GM18499 (cell line): ENCODE measurements at regions not wholly inside any gene's neighbourhood (a gene's known extent, or its start where the extent isn't known, plus 50 kb on each side); places are given as distances from the start of the nearest gene placed in this dataset.

Experiments
- ATAC-seq: cut with Tn5 transposase; IDR thresholded peaks from one replicate; pipeline ENCODE4 v1.9.1; 2021; ENCODE audit warnings: moderate number of reproducible peaks; ENCODE audit not compliant: insufficient read depth, unreplicated experiment

DNA sequence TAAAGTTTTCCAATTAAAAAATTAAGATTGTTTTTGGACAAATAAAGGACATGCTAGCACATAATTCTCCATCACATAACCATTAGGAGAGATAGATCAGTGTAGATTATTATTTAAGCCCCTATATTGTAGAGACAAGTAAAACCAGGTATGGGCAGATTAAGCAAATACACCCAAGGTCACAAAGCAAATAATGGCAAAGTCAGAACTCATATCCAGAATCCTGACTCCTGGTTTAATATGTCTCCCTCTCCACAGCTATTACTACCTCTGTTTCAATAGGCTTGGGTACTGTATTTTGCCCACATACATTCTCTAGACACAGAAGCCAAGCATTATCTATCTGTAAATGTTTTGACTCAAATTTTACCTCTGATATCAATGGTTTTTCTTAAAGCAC, 282.3 kb downstream of the EPHA4 start:
- no peak for ATAC-seq

GRCh38 chr2:221293949-221294742, 278.0 kb downstream of the EPHA4 start:
- ATAC-seq, result no peak

DNA sequence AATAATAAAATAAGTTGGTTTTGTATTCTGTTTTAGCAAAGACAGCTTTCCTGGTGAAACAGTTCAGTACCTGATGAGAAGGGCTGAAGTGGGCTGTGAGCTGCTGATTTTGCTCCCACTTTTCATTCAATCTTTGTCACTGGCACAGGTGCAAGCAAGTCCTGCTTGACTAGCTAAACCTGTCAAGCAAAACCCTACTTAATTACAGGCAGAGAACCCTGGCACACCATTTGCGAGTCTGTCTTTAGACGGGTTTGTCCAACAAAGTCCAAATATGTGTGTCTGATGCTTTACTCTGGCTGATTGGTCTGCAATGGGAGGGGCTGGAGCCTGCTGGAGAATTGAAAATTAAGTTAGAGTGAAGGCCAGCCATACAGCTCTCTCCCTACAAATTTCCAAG, 267.2 kb downstream of the EPHA4 start:
- ATAC-seq, result no peak

DNA sequence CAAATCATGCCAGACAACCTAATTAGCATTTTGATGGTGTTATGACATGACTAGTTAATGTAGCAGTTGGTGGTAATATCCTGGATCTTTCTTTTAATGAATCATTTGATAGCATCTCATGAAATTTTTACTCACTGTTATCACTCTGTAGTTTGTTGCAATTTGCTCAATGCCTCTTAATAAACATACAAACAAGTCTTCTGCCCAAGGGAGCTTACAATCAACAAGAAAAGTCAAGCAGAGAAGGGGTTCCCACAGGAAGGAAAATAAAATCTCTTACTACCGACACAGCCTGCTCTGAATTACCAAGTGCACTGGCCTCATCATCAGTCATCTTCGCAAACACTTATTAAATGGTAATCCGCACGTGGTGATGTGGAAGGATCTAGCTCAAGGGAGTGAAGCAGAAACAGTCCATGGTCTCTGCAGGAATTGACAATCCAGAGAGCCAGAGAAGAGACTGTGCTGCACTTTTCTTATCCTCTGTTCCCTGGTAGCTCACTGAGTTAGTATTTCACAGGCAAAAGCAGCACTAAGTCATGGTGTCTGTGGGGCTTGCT, 263.5 kb downstream of the EPHA4 start:
- ATAC-seq, result no peak

GRCh38 chr2:221309892-221310583, 262.1 kb downstream of the EPHA4 start:
- ATAC-seq, result no peak

- no peak for ATAC-seq
Observed at GRCh38 chr2:221310730-221311129, 261.4 kb downstream of the EPHA4 start.

DNA sequence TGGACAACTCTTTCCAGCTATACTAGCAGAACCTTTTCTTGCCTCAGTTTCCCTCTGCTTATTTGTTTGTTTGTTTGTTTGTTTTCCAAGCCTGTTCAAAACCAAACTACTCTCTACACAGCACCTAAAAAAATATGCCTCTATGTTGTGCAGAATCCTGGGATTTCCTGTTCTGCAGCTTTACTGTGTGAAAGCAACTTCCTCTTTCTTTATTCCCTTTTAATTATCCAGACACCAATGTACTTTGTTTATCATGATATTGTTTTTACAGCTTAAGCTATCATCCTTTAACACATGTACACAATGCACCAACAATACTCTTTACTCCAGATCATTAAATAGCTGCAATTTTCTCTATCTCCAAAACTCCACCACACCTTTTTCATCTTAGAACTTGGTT, 259.5 kb downstream of the EPHA4 start:
- ATAC-seq, result no peak

DNA sequence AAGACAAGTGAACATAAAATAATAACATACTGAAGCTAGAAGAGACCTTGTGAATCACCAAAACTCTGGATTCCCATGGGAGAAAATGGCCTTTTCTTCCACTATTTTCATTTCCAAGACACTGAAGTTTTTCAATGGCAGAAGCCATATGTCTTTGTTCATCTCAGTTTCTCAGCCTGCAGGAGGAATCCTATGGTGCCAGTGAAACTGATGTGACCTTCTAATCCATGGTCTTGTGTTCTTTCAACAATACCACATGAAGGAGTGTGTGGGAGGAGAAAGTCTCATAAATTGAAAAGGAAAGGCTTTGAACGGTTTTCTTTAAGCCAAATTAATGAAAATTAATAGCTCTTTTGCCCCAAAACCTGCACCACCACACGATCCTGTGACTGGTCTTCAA, 257.3 kb downstream of the EPHA4 start:
- ATAC-seq, result no peak

DNA sequence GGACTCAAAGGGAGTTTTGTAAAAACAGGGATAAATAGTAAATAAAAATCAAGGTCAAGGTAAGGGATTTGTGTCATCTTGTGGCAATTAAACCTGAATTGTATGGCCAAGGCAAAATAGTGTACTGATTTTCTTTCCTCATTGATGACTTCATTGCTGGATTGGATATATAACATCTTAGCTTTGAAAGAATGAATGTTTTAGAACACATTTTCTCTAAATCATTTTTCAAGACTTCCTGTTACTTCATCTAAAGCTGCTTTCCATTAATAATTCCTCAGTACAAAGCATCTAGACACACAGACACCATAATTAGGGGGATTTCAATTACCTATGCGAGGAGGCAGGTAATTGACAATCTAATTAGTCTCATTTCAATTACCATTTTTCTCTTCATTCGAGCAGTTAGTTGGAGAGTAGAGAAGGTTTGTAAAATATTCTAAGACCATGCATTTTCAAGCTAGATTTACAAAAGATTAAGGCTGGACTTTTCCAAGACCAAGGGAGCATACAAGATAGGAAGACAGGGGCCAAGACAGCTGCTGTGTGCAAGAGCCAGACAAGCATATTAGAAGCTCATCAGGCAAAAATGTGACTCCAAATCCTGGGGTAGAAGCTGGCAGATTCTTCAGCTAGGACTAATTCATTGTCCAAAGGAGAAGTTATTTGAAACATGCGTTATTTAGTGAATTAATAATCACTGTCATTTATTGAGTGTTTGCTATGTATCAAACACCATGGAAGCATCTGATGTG, 253.6 kb downstream of the EPHA4 start:
- ATAC-seq, result no peak

DNA sequence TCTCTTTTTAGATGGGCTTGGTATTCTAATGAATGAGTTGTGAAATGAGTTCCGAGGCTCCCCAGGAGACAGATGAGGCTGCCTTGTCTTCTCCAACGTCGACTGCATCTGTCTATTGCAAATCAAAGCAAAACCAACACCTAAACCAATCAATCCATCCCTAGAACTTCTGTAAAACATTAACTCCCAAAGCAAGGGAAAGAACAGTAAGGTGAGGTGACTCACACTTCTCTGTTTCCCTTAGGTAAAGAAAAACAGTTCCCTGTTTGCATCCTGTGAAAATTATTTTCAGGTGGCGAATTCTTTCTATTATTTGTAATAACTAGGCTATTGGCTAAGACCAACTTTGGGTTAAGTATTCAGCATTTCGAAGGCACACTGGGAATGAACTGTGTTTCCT, 249.4 kb downstream of the EPHA4 start:
- no peak for ATAC-seq

DNA sequence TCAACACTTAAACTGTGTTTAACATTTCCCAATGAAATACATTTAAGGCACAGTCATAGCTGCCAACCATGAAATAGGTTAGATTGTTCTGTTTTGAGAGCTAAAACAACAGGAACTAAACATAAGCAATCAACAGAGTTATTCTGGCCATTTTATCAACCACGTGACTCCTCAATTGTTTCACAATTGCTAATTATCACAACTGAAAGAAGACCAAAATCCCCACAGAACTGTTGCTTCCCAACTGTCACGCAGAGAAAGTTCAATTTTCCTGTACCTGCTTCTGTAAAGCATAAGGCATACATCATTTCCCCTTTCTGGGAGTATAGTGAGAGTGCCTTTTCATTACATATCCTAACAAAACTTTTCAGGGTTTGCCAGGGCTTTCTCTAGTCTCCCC, 248.6 kb downstream of the EPHA4 start:
- ATAC-seq, result no peak

DNA sequence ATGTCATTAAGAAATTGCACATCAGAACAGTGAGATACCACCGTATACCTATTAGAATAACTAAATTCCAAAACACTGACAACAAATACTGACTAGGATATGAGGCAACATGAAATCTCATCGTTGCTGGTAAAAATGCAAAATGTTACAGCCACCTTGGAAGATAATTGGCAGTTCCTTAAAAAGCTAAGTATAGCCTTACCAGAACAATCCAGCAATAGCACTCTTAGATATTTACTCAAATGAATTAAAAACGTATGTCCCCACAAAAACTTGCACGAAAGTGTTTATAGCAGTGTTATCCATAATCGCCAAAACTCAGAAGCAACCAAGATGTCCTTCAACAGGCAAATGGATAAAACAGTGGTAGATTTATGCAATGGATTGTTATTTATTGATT, 241.7 kb downstream of the EPHA4 start:
- no peak for ATAC-seq

DNA sequence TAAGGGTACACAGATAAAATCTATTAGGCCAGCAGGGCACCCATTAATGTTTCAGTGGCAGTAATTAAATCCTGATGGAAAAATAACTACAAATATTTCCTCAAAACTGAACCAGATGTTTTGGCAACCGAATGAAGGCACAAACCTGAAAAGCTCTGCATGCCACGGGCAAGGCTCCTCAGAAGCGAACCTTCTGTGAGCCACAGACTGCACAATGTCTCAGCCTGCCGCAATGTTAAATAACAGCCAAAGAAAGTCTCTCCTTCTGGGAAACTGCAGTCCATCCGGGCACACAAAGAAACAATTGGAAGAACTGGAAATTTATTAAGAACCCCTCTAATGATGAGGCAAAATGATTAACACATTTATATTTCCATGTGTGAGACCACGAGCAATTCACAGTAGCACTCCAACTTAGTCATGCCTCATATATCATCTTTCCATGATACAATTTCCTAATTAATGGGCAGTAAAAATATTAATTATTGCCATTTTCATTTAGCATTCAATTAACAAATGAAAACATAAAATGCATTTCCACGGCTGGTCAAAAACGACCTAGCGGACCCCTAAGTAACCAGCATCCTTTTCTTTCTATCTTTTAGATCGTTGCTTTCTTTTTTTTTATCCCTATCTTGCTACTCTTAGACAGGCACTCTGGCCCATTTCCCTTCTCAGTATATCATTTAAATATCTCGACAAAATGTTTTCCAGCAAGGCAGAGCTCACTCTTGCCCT, 237.5 kb downstream of the EPHA4 start:
- no peak for ATAC-seq

GRCh38 chr2:221335219-221335752, 236.8 kb downstream of the EPHA4 start:
- no peak for ATAC-seq

GRCh38 chr2:221336967-221337366, 235.1 kb downstream of the EPHA4 start:
- ATAC-seq, result no peak

DNA sequence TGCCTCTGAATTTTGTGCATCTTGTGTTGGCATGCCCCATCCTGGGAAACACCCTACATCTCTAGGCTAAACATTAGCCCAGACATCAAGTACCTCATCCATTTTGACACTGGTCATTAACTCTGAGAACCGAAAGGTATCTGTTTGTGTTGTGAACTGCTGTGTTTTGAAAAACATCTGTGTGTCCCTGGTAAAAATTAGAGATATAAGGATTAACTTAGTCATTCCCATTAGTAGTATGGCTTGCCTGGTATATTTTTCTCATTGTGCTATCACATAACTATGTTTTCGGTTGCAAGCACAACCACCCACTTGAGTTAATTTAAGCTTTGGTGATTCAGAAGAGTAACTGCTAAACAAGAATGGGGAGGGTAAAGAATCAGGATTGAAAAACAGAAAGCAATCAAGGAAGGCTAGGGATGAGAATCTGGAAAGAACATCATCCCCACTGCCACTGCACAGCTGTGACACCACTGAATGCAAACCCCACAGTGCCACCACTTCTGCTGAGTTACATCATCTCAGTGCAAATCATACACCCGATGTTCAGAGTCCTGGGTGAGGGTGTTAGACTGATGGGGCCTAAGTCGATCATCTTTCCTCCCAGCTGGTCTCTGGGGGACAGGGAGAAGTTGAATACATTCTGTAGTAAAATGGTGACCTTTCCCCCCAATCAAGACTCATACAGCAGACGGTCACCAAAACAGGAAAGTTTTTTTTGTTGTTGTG, 234.0 kb downstream of the EPHA4 start:
- ATAC-seq, result no peak

GRCh38 chr2:221342388-221342787, 229.7 kb downstream of the EPHA4 start:
- ATAC-seq, result no peak

- no peak for ATAC-seq
Observed at GRCh38 chr2:221343524-221343923, 228.6 kb downstream of the EPHA4 start.

GRCh38 chr2:221345516-221345915, 226.6 kb downstream of the EPHA4 start:
- no peak for ATAC-seq
